ENCODE measurements at regions not wholly inside any gene's neighbourhood (a gene's known extent, or its start where the extent isn't known, plus 50 kb on each side); places are given as distances from the start of the nearest gene placed in this dataset.

DNA sequence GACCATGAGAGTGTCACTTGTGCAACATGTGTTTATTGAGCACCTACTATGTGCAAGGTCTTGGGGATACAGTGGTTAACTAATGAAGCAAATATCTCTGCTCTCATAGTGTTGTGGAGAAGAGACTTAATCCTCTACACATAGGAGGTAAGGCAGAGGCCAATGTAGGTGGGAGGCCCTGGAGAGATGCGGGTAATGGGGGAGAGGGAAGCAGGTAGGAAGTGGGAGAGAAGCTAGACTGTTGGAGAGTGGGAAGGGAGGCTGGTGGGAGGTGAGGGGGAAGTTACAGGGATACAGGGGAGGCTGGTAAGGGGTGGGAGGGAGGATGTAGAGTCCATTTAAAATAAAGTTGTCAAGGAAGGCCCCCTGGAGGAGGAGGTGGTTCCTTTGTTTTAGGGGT is 240.0 kb downstream of the MIAT start:
- DNase-seq, result no peak

DNA sequence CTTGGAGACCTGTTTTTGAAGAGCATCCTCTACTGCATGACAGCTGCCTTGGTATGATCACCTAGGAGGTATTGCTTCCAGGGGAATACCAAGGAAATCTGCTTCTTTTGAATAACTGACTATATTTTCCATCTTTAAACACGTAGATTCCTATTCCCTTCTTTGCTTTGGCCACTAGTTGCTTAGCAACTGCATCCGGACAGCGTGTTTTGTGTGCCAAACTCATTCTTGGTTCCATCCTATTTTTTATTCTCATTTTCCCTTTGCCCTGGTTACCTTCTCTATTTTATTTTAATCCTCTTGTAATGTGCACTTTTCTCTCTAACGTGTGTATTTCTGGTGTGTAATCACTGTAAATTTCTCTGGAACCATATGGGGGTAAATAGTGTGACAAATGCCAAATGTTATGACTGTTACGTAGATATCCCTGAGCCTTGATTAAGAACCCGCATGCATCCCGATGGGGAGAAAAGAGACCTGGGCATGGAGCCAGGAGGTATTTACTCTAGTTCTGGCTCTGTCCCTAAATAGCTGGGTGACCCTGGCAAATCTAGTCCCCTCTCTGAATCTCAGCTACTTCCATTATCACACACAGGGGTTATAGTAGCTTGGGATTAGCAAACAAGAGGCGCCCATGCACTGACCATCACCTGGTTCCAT is 241.7 kb downstream of the MIAT start:
- DNase-seq, result no peak

GRCh38 chr22:26900787-26901186 is 243.4 kb downstream of the MIAT start:
- no peak for DNase-seq

DNA sequence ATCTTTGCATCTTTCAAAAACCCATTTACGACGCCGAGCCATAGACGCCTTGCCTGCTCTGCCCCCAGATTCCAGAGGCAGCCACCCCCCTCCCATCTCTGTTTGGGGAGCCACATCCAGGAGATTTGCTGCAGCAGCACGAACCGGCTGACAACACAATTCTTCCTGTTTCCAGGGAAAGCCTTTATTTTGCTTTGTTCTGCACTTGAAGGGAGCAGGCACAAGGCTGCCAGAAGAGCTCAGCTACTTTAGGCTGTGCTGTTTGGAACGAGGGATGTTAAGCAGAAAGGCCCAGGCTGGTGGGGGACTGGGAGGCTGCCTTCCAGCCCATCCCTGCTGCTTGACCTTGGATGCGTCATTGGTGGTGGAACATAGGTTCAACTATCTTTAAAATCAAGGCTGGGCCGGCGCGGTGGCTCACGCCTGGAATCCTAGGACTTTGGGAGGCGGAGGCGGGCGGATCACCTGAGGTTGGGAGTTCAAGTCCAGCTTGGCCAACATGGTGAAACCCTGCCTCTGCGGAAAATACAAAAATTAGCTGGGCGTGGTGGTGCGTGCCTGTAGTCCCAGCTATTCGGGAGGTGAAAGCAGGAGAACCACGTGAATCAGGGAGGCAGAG is 243.9 kb downstream of the MIAT start:
- DNase-seq, result no peak

DNA sequence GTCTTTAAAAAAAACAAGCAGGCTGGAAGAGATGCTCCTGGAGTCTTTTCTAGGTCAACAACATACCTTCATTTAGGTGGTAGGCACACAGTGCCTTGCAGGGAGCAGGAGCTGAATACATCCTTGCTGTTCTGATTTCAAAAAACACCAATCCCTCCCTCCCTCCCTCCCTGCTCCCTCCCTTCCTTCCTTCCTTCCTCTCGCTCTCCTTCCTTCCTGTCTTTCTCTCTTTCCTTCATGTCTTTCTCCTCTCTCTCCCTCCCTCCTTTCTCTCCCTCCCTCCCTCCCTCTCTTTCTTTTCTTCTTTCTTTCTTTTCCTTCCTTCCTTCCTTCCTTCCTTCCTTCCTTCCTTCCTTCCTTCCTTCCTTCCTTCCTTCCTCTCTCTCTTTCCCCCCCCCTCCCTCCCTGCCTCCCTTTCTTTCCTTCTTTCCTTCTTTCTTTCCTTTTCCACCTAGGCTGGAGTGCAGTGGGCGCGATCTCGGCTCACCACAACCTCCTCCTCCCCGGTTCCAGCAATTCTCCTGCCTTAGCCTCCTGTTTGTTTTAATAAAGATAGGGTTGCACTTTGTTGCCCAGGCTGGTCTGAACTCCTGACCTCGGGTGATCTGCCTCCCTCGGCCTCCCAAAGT is 245.1 kb downstream of the MIAT start:
- DNase-seq, result no peak

DNA sequence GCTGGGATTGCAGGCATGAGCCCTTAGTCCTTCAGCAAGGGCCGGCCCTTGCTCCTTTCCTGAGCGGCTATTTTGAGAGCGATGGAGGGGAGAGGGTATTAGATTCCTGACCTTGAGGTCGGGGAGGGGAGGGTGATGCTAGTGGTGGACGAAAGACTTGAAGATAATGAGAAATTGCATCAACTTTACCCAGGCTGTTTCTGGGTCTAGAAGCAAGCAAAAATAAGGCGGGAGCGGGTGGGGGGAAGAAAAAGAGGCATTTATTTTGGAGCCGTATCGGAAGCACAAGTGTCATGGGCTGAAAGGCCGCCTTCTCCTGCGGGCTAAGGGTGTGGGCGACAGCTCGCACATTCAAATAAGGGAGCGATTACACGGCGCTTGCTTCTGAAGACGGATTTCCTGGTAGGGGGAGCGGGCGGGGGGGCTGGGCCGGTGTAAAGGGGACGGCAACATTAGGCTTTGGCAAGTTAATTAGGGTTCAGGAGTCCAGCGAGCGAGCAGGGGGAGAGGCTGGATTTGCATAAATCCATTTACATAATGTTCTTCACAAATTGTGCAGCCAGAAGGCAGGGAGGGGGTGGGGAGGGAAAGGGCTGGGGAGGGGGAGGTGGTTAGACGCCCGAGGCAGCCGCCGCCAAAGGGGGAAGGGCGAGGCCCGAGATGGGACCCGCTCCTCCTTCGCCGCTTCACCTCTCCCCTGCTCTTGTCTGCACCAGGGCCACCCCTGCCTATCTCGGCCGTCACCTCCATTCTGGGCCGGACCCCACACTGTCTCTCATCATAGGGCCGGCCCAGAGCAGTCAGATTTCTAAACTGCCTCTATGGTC is 245.9 kb downstream of the MIAT start:
- DNase-seq, result no peak

DNA sequence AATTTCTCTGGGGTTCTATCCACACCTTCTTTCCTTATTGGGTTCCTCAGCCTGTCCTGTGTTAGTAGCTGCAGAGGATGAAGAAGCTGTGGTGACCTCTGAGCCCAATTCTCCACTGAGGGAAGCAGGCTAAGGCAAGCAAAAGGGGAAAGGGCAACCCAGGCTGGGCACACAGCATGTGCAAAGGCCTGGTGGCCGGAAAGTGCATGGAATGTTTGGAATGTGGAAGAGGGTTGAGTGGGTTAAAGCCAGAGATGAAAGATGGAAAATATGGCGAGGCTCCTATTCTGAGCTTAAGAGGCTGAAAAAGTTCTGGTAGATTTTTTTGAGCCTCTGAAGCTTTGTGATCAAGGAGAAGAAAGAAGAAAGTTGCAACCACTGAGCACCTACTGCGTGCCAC is 247.1 kb downstream of the MIAT start:
- DNase-seq, result no peak

GRCh38 chr22:26905076-26905475 is 247.7 kb downstream of the MIAT start:
- no peak for DNase-seq

GRCh38 chr22:26905640-26906039 is 248.3 kb downstream of the MIAT start:
- no peak for DNase-seq

GRCh38 chr22:26906464-26906863 is 249.1 kb downstream of the MIAT start:
- DNase-seq, result no peak

- no peak for DNase-seq
These were observed 250.0 kb downstream of the MIAT start for GRCh38 chr22:26907366-26907765.

GRCh38 chr22:26910845-26911244 is 253.5 kb downstream of the MIAT start:
- DNase-seq, result no peak

GRCh38 chr22:26912655-26913345 is 255.4 kb downstream of the MIAT start:
- no peak for DNase-seq

DNA sequence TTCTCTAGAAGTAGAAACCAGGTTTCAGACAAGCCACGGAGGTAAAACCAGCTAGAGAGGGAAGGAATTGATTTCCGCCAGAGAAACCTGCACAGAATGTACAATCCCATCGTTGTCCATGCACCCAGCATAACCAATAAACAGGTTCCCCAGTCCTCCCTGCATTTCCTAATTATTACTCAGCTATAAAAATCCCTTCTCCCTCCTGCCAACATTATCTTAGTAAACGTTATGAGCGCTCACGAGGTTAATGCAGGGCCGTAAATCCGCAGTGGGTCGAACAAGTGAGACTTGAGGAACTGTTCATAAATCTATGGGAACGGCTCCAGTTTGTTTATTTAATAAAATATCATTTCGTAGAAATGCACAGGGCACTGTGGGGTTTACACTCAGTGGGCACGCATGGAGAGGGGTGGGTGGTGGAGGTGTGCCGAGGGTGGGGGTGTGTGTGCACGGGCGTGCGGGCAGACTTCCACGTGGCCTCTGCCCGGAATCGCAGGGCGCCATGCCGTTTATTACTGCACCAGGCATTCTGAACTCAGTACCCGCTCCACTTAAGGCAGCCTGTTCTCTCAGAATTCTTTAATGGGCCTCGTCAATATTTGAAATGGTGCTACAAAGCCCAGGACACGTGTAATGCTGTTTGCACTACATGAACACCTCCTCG is 257.3 kb downstream of the MIAT start:
- no peak for DNase-seq

- DNase-seq, result no peak
These were observed 258.8 kb downstream of the MIAT start for GRCh38 chr22:26916236-26916635.

DNA sequence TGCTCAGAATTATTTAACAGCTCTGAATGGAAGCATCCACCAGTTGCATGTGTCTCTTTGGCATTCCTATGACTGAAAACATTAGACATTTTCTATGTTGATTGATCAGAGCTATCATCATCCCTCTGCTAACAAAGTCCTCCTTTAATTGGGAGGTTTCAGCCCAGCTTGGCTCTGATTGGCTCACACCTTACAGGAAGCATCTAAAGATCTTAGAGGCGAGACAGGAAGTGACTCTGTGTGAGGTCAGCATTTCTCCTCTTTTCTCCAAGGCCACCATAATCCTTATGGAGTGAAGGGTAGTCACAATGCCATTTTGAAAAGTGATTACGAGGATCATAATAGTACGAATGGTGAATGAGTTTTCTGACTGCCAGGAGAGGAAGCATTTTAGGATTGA is 260.8 kb downstream of the MIAT start:
- no peak for DNase-seq

DNA sequence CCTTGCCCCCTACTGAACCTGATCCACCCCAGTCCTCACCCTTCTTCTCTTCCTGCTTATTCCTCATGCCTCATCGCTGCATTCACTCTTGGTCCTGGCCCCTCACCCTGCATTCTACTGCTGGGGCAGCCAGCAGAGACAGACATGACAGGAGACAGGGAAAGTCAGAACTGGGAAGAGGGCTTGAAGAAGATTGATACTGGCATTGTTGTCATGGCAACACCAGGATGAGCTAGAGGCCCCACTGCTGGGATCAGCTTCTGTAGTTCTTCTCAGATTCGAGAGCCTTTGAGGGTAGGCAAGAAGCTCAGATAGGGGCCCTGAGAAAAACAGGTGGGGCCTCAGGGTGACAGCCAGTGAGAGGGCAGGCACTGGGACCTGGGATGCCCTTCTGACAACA is 264.3 kb downstream of the MIAT start:
- DNase-seq, result no peak

DNA sequence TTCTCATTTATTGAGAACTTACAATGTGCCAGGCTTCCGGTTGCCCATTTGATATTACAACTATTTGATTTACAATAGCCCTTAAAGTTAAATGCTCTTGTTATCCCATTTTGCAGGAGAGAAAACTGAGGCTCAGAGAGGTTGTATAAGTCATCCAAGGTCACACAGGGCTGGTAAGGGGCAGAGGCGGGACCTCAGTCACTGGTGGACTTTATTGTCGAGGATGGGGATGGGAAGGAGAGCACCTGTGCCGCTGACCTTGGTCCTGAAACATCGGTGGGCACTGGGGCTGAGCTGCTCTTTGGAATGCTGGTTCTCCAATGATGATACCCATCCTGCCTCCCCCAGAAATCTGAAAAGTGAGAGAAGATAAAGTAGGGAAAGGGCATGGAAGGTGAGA is 265.4 kb downstream of the MIAT start:
- DNase-seq, result no peak

DNA sequence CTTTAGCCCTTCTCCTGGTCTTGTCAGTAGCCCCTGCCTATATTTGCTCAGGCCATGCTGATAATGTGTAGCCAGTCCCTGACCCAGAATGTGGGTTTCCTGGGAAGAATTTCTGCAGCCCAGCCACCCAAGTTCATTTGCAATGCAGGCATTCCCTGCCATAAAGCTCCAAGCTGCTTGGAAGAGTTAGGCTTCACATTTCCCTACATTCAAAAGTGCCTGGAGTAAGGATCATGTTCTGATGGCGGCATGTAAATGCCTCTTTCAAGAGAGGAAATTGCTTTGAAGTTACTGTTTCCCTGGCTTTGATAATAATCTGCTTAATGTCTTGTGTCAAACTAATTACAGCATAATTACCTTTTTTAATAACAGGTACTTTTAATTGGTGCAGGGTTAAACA is 266.1 kb downstream of the MIAT start:
- no peak for DNase-seq

DNA sequence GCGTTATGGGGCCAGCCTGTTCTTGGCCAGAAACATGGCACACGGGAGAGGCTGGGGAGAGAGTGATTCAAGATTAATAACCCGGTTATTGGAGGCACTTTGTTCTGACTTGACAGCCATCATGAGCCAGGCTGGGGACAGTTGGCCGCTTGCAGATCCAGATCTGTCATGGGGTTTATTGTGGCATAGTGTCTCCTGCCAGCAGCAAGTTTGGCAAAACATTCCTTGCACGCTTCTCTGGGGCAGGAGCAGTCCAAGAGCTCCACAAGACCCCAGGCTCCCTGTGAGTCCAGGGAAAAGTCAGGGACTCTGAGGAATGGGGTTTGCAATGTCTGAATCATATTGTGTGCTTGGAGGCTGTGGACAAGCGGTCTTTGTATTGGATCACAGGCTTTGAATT is 270.4 kb downstream of the MIAT start:
- no peak for DNase-seq

GRCh38 chr22:26931471-26931870 is 274.1 kb downstream of the MIAT start:
- no peak for DNase-seq

DNA sequence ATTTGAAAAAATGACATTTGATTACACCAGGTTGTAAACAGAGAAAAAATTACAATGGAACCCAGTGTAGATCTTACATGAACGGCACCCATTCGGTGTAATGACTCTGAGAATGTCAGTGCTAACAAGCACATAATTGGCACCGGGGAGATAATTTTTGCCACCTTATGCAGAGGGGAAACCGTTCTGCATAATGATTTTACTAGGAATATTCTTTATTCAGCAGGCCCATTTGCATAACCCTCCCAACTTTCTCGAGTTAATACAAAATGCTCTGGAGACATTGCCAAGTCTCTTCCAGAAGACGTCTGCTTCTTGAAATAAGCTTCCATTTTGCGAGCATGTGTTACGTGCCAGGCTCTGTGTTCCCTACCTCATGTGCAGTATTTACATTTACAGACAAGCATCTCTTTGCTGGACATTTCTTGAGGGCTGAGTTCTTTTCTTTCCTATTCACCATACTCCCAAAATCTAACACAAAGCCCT is 275.8 kb downstream of the MIAT start:
- DNase-seq, result no peak
